GM19351 (cell line): ENCODE measurements at regions not wholly inside any gene's neighbourhood (a gene's known extent, or its start where the extent isn't known, plus 50 kb on each side); places are given as distances from the start of the nearest gene placed in this dataset.

ENCODE experiments used
- ATAC-seq: cut with Tn5 transposase; IDR thresholded peaks from one replicate; pipeline ENCODE4 v1.9.1; 2021; ENCODE audit warnings: mild to moderate bottlenecking, moderate library complexity; ENCODE audit not compliant: unreplicated experiment

- ATAC-seq: no peak
Observed at GRCh38 chr3:176969066-176969465, 228.2 kb downstream of the TBL1XR1 start.

GRCh38 chr3:176968631-176969030 lies 228.7 kb downstream of the TBL1XR1 start:
- ATAC-seq: no peak

GRCh38 chr3:176967522-176967921 lies 229.8 kb downstream of the TBL1XR1 start:
- no peak for ATAC-seq

GRCh38 chr3:176964661-176965060 lies 232.6 kb downstream of the TBL1XR1 start:
- no peak for ATAC-seq

- ATAC-seq: no peak
Observed at GRCh38 chr3:176961916-176962315, 235.4 kb downstream of the TBL1XR1 start.

- no peak for ATAC-seq
Observed at GRCh38 chr3:176959867-176960266, 237.4 kb downstream of the TBL1XR1 start.

GRCh38 chr3:176958560-176958959 lies 238.7 kb downstream of the TBL1XR1 start:
- no peak for ATAC-seq

- ATAC-seq: no peak
Observed at GRCh38 chr3:176954517-176954916, 242.8 kb downstream of the TBL1XR1 start.

- ATAC-seq: no peak
Observed at GRCh38 chr3:176953106-176954060, 243.9 kb downstream of the TBL1XR1 start.

GRCh38 chr3:176951586-176952292 lies 245.5 kb downstream of the TBL1XR1 start:
- ATAC-seq: no peak

- ATAC-seq: no peak
Observed at GRCh38 chr3:176951144-176951543, 246.1 kb downstream of the TBL1XR1 start.

- no peak for ATAC-seq
Observed at GRCh38 chr3:176950743-176951142, 246.5 kb downstream of the TBL1XR1 start.

- ATAC-seq: no peak
Observed at GRCh38 chr3:176948151-176948550, 249.1 kb downstream of the TBL1XR1 start.

GRCh38 chr3:176946202-176946601 lies 251.1 kb downstream of the TBL1XR1 start:
- no peak for ATAC-seq

- no peak for ATAC-seq
Observed at GRCh38 chr3:176942305-176942704, 255.0 kb downstream of the TBL1XR1 start.

- ATAC-seq: peak; percentile 35
Observed at GRCh38 chr3:176941689-176942088, 255.6 kb downstream of the TBL1XR1 start.

GRCh38 chr3:176939022-176939817 lies 258.1 kb downstream of the TBL1XR1 start:
- peak; percentile 100 for ATAC-seq

- no peak for ATAC-seq
Observed at GRCh38 chr3:176937994-176938393, 259.3 kb downstream of the TBL1XR1 start.

- ATAC-seq: no peak
Observed at GRCh38 chr3:176937541-176937940, 259.7 kb downstream of the TBL1XR1 start.

GRCh38 chr3:176935194-176935888 lies 261.9 kb downstream of the TBL1XR1 start:
- no peak for ATAC-seq

GRCh38 chr3:176934698-176935097 lies 262.6 kb downstream of the TBL1XR1 start:
- ATAC-seq: no peak
